GM12891 (cell line): ENCODE measurements at regions not wholly inside any gene's neighbourhood (a gene's known extent, or its start where the extent isn't known, plus 50 kb on each side); places are given as distances from the start of the nearest gene placed in this dataset.

Experiments
- POLR2A ChIP-seq: IDR thresholded peaks from 2 replicates; pipeline ENCODE4 v1.6.1; 2011; ENCODE audit warnings: low read depth, low read length, control low read depth
- POLR2AphosphoS5 ChIP-seq: IDR thresholded peaks from 2 replicates; pipeline ENCODE4 v1.6.1; 2011; ENCODE audit warnings: low read depth, low read length, control low read depth
- SPI1 ChIP-seq: IDR thresholded peaks from 2 replicates; pipeline ENCODE4 v1.6.1; 2011; ENCODE audit warnings: low read depth, low read length, control low read depth
- TAF1 ChIP-seq: IDR thresholded peaks from 2 replicates; pipeline ENCODE4 v1.6.1; 2011; ENCODE audit warnings: low read depth, low read length, control low read depth

GRCh38 chr3:78414261-78414660, 1353.5 kb downstream of the ROBO1 start:
- TF ChIP-seq POLR2A (no peak), POLR2AphosphoS5 (no peak), SPI1 (no peak), TAF1 (no peak)
